Uterus (tissue), 3 donors: ENCODE measurements at regions not wholly inside any gene's neighbourhood (a gene's known extent, or its start where the extent isn't known, plus 50 kb on each side); places are given as distances from the start of the nearest gene placed in this dataset.

Experiments
- DNase-seq, 2 donors: peaks; one replicate each; pipeline ENCODE4 v3.0.0-alpha.2; 2019 to 2020
- H3K27ac ChIP-seq, 2 donors: fragments of 200-600 bp; sonication (generic); 1 replicate in 1 of 2; 2 replicates in 1 of 2; pipeline ENCODE4 v1.5.1; 2016 to 2018
- H3K27me3 ChIP-seq, 2 donors: fragments of 200-600 bp; sonication (generic); one replicate each; pipeline ENCODE4 v1.5.1; 2018 to 2019; ENCODE audit warnings: control low read depth in 1 of 2
- H3K36me3 ChIP-seq, 2 donors: fragments of 200-600 bp; sonication (generic); one replicate each; pipeline ENCODE4 v1.5.1; 2019; ENCODE audit warnings: control low read depth in 1 of 2
- H3K4me1 ChIP-seq, 2 donors: fragments of 200-600 bp; sonication (generic); one replicate each; pipeline ENCODE4 v1.5.1; 2018 to 2019; ENCODE audit warnings: control low read depth in 1 of 2
- H3K4me3 ChIP-seq, 2 donors: fragments of 200-600 bp; sonication (generic); 1 replicate in 1 of 2; 2 replicates in 1 of 2; pipeline ENCODE4 v1.5.1; 2018 to 2019; ENCODE audit warnings: mild to moderate bottlenecking in 1 of 2
- H3K9me3 ChIP-seq, 2 donors: fragments of 200-600 bp; sonication (generic); one replicate each; pipeline ENCODE4 v1.5.1; 2019; ENCODE audit warnings: control low read depth in 1 of 2
- CTCF ChIP-seq, 4 experiments: fragments of 200-600 bp in 2 of 4; fragments of 450-650 bp in 2 of 4; sonication (generic) in 2 of 4; IDR thresholded peaks; one replicate each; pipeline ENCODE4 v1.5.1; 2016 to 2019; ENCODE audit warnings: antibody characterized with exemption in 4 of 4, mild to moderate bottlenecking in 2 of 4, moderate library complexity in 1 of 4
- POLR2A ChIP-seq, 2 donors: fragments of 450-650 bp; IDR thresholded peaks; one replicate each; pipeline ENCODE4 v1.6.1; 2016; ENCODE audit warnings: antibody characterized with exemption in 2 of 2, mild to moderate bottlenecking in 1 of 2, moderate library complexity in 1 of 2
- intact Hi-C: fragments of 100-400 bp; cut with DNase I; formaldehyde crosslinking; loops from one replicate; pipeline ENCODE4 v1.15.1; 2023; ENCODE audit warnings: low total_unique reads
- donor health status: DM: yes; HTN: yes; CAD: no.

DNA sequence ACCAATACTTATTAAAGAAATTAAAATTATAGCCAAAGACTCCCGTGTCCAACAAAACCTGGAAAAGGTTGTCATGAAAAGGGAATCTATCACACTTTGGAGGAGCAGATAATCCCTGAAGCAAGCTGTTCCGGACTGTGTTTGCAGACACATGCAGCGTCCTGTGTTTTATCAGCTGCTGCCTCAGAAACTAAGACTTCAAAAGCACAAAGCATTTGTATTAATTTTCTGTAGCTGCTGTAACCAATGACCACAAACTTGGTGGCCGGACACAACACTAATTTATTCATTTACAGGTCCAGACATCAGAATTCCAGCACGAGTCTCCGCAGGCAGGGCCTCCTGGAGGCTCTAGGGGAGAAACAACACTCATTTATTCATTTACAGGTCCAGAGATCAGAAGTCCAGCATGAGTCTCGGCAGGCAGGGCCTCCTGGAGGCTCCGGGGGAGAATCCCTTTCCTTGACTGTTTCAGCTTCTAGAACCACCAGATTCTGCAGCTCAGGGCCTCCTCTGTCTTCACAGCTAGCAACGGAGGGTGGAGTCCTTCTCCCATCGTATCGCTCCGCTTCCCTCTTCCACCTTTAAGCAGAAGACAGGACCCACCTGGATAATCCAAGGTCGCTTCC lies 465.3 kb downstream of the BRD1 start:
- no peaks in the 10 kb centered on the region for H3K4me1 ChIP-seq
- H3K27me3 ChIP-seq: no peaks in the 10 kb centered on the region
- TF ChIP-seq POLR2A (IDR thresholded peaks at IDR 0.05) (no peak), CTCF (IDR thresholded peaks at IDR 0.05) (no peak)
- no peaks in the 10 kb centered on the region for H3K9me3 ChIP-seq
- H3K36me3 ChIP-seq: no peaks in the 10 kb centered on the region
- H3K4me3 ChIP-seq: no peak overlapping the region
- DNase-seq: no peak
- no peak overlapping the region for H3K27ac ChIP-seq
- intact Hi-C loops: no loop called here

DNA sequence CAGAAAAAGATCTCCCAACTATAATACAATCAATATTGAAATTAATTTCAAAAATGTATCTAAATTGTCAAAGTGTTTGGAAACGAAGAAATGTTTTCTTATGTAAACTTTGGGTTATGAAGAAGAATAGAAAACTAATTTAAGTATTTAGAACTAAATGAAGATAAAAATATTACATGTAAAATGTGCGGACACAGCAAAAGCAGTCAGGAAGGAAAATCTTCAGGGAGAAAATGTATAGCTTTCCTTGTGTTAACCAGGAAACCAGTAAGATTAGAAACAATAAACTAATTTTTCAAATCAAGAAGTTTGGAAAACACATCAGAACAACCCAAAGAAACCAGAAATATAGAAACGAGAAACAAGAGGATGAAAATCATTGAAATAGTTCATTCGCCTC lies 466.5 kb downstream of the BRD1 start:
- Histone ChIP-seq H3K9me3 (no peaks in the 10 kb centered on the region), H3K27me3 (no peaks in the 10 kb centered on the region), H3K27ac (no peak overlapping the region), H3K4me3 (no peak overlapping the region), H3K4me1 (no peaks in the 10 kb centered on the region), H3K36me3 (no peaks in the 10 kb centered on the region)
- no peak for DNase-seq
- TF ChIP-seq CTCF (IDR thresholded peaks at IDR 0.05): no peak
- TF ChIP-seq POLR2A (IDR thresholded peaks at IDR 0.05): no peak
- intact Hi-C loops: no loop called here

DNA sequence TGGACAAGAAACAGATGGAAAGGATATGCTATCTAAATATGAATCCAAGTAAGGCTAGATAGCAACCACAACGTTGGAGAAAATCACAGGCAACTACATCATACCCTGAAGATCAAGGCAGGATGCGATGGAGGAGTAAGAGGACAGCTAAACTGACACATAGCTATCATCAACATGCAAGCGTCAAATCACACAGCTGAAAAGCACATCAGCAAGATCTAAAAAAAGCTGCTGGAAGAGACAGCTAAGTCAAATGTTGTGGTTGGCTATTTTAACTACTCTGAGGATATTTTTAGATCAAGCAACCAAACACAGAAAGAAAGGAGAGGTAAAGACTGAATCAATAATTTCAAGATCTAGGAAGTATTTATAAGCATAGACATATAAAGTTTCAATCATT lies 466.9 kb downstream of the BRD1 start:
- Histone ChIP-seq H3K9me3 (no peaks in the 10 kb centered on the region), H3K4me3 (no peak overlapping the region), H3K27ac (no peak overlapping the region), H3K27me3 (no peaks in the 10 kb centered on the region), H3K36me3 (no peaks in the 10 kb centered on the region), H3K4me1 (no peaks in the 10 kb centered on the region)
- intact Hi-C loops: no loop called here
- no peak for DNase-seq
- no peak for TF ChIP-seq CTCF (IDR thresholded peaks at IDR 0.05)
- TF ChIP-seq POLR2A (IDR thresholded peaks at IDR 0.05): no peak

GRCh38 chr22:49359076-49359475 lies 468.6 kb downstream of the BRD1 start:
- no peak overlapping the region for H3K27ac ChIP-seq
- DNase-seq: no peak
- H3K36me3 ChIP-seq: no peaks in the 10 kb centered on the region
- intact Hi-C loops: no loop called here
- H3K4me1 ChIP-seq: no peaks in the 10 kb centered on the region
- no peak for TF ChIP-seq CTCF (IDR thresholded peaks at IDR 0.05)
- no peak for TF ChIP-seq POLR2A (IDR thresholded peaks at IDR 0.05)
- H3K27me3 ChIP-seq: no peaks in the 10 kb centered on the region
- H3K4me3 ChIP-seq: no peak overlapping the region
- no peaks in the 10 kb centered on the region for H3K9me3 ChIP-seq

DNA sequence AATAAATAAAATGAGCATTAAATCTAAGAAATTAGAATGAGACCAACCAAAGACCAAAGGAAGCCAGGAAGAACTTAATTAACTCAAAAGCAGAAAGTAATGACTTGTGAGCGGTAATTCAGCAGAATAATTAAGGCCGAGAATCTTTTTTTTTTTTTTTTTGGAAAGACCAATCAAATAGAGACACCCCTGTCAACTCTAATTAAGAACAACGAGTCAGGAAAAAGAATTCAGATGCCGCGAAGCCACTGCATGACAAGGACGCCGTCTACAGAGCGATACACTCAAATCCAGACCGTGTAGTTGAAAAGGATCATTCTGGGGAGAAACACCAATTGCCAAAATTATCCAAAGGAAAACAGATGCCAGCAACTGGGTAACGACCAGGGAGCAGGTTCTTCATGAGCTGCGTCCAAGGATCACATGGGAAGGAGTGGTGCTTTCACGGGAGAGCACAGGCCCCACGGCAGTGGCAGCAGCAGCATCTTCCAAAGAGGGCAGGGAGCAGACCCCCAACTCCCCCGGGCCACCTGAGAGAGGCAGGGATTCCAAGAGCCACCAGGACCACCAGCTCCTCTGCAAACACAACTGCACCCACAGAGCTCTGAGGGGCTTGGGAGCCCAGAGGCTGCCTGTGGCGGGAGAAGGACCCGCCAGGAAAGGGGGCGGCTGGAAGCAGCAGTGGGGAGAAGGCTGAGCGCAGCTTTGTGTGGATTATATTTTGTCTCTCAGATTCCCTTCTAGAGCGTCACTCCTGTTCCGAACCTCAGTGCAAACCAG lies 469.8 kb downstream of the BRD1 start:
- intact Hi-C loops: no loop called here
- no peak overlapping the region for H3K27ac ChIP-seq
- no peaks in the 10 kb centered on the region for H3K36me3 ChIP-seq
- H3K4me1 ChIP-seq: no peaks in the 10 kb centered on the region
- H3K27me3 ChIP-seq: no peaks in the 10 kb centered on the region
- H3K4me3 ChIP-seq: no peak overlapping the region
- no peak for DNase-seq
- no peak for TF ChIP-seq POLR2A (IDR thresholded peaks at IDR 0.05)
- no peak for TF ChIP-seq CTCF (IDR thresholded peaks at IDR 0.05)
- no peaks in the 10 kb centered on the region for H3K9me3 ChIP-seq
